RWPE2 (cell line): ENCODE measurements at regions not wholly inside any gene's neighbourhood (a gene's known extent, or its start where the extent isn't known, plus 50 kb on each side); places are given as distances from the start of the nearest gene placed in this dataset.

Source experiments
- ATAC-seq: fragments of 200-7000 bp; cut with Tn5 transposase; 3 replicates; pipeline ENCODE4 v1.9.1; 2021; ENCODE audit warnings: low read depth
- DNase-seq: peaks from one replicate; pipeline ENCODE4 v3.0.0-alpha.2; 2020; ENCODE audit warnings: low spot score
- H3K27ac ChIP-seq: fragments of 450-650 bp; 2 replicates; pipeline ENCODE4 v1.5.1; 2017; ENCODE audit warnings: mild to moderate bottlenecking; ENCODE audit not compliant: poor library complexity, severe bottlenecking
- H3K27me3 ChIP-seq: fragments of 250-450 bp; sonication (Bioruptor Pico); 2 replicates; pipeline ENCODE4 v1.5.1; 2021; ENCODE audit warnings: mild to moderate bottlenecking, moderate library complexity; ENCODE audit not compliant: insufficient read depth, poor library complexity, severe bottlenecking
- H3K36me3 ChIP-seq: fragments of 250-450 bp; sonication (Bioruptor Pico); 2 replicates; pipeline ENCODE4 v1.5.1; 2020; ENCODE audit warnings: low read depth, mild to moderate bottlenecking, moderate library complexity
- H3K4me1 ChIP-seq: fragments of 250-450 bp; sonication (Bioruptor Pico); 2 replicates; pipeline ENCODE4 v1.5.1; 2021; ENCODE audit warnings: mild to moderate bottlenecking, moderate library complexity; ENCODE audit not compliant: insufficient read depth, poor library complexity, severe bottlenecking
- H3K4me3 ChIP-seq: fragments of 250-450 bp; sonication (Bioruptor Pico); 2 replicates; pipeline ENCODE4 v1.5.1; 2021; ENCODE audit warnings: mild to moderate bottlenecking, moderate library complexity; ENCODE audit not compliant: severe bottlenecking
- H3K9me3 ChIP-seq: fragments of 250-450 bp; sonication (Bioruptor Pico); 2 replicates; pipeline ENCODE4 v1.5.1; 2021; ENCODE audit warnings: mild to moderate bottlenecking, moderate library complexity; ENCODE audit not compliant: severe bottlenecking
- CTCF ChIP-seq: fragments of 450-650 bp; IDR thresholded peaks from one replicate; pipeline ENCODE4 v1.5.1; 2017; ENCODE audit warnings: mild to moderate bottlenecking, moderate library complexity; ENCODE audit not compliant: poor library complexity, severe bottlenecking

- DNase-seq: no peak
- H3K27me3 ChIP-seq: peaks cover 14% of the 10 kb centered on the region
- H3K4me3 ChIP-seq: no peak overlapping the region
- H3K4me1 ChIP-seq: no peaks in the 10 kb centered on the region
- TF ChIP-seq CTCF: no peak
- ATAC-seq: no peak
- no peaks in the 10 kb centered on the region for H3K36me3 ChIP-seq
- H3K9me3 ChIP-seq: no peaks in the 10 kb centered on the region
- H3K27ac ChIP-seq: no peak overlapping the region
These were observed 480.0 kb downstream of the TOX3 start for GRCh38 chr16:52066962-52067361.

GRCh38 chr16:52056259-52056658 is 490.7 kb downstream of the TOX3 start:
- Histone ChIP-seq H3K4me1 (no peaks in the 10 kb centered on the region), H3K27ac (no peak overlapping the region), H3K36me3 (no peaks in the 10 kb centered on the region), H3K4me3 (no peak overlapping the region), H3K9me3 (no peaks in the 10 kb centered on the region), H3K27me3 (no peaks in the 10 kb centered on the region)
- TF ChIP-seq CTCF: no peak
- DNase-seq (no peak), ATAC-seq (no peak)

GRCh38 chr16:52055381-52055780 is 491.6 kb downstream of the TOX3 start:
- no peak overlapping the region for H3K4me3 ChIP-seq
- no peaks in the 10 kb centered on the region for H3K27me3 ChIP-seq
- H3K36me3 ChIP-seq: no peaks in the 10 kb centered on the region
- H3K9me3 ChIP-seq: no peaks in the 10 kb centered on the region
- TF ChIP-seq CTCF: no peak
- DNase-seq (no peak), ATAC-seq (no peak)
- H3K4me1 ChIP-seq: no peaks in the 10 kb centered on the region
- no peak overlapping the region for H3K27ac ChIP-seq

- Histone ChIP-seq H3K9me3 (no peaks in the 10 kb centered on the region), H3K27ac (no peak overlapping the region), H3K4me1 (no peaks in the 10 kb centered on the region), H3K36me3 (no peaks in the 10 kb centered on the region), H3K4me3 (no peak overlapping the region), H3K27me3 (no peaks in the 10 kb centered on the region)
- no peak for TF ChIP-seq CTCF
- ATAC-seq: no peak
- DNase-seq: no peak
These were observed 492.6 kb downstream of the TOX3 start for GRCh38 chr16:52054326-52054725.

- TF ChIP-seq CTCF: no peak
- DNase-seq: no peak
- no peaks in the 10 kb centered on the region for H3K9me3 ChIP-seq
- no peak overlapping the region for H3K4me3 ChIP-seq
- H3K36me3 ChIP-seq: no peaks in the 10 kb centered on the region
- no peak overlapping the region for H3K27ac ChIP-seq
- H3K27me3 ChIP-seq: no peaks in the 10 kb centered on the region
- no peak for ATAC-seq
- H3K4me1 ChIP-seq: no peaks in the 10 kb centered on the region
These were observed 494.1 kb downstream of the TOX3 start for GRCh38 chr16:52052818-52053217.
